GM12892 (cell line): ENCODE measurements at regions not wholly inside any gene's neighbourhood (a gene's known extent, or its start where the extent isn't known, plus 50 kb on each side); places are given as distances from the start of the nearest gene placed in this dataset.

Experiments used
- DNase-seq: peaks from one replicate; pipeline ENCODE4 v3.0.0; 2011; ENCODE audit not compliant: insufficient read length
- FAIRE-seq: peaks from 2 replicates; lab custom pipeline; 2011; peaks lifted over from hg19 to GRCh38; lab: Jason Lieb, UNC
- POLR2A ChIP-seq: IDR thresholded peaks from 2 replicates; pipeline ENCODE4 v1.6.1; 2011; ENCODE audit warnings: low read depth, low read length, control low read depth
- POLR2AphosphoS5 ChIP-seq: IDR thresholded peaks from 2 replicates; pipeline ENCODE4 v1.6.1; 2011; ENCODE audit warnings: low read depth, low read length, control low read depth
- TAF1 ChIP-seq: IDR thresholded peaks from 2 replicates; pipeline ENCODE4 v1.6.1; 2011; ENCODE audit warnings: low read depth, mild to moderate bottlenecking, control low read depth, low read length, borderline replicate concordance

DNA sequence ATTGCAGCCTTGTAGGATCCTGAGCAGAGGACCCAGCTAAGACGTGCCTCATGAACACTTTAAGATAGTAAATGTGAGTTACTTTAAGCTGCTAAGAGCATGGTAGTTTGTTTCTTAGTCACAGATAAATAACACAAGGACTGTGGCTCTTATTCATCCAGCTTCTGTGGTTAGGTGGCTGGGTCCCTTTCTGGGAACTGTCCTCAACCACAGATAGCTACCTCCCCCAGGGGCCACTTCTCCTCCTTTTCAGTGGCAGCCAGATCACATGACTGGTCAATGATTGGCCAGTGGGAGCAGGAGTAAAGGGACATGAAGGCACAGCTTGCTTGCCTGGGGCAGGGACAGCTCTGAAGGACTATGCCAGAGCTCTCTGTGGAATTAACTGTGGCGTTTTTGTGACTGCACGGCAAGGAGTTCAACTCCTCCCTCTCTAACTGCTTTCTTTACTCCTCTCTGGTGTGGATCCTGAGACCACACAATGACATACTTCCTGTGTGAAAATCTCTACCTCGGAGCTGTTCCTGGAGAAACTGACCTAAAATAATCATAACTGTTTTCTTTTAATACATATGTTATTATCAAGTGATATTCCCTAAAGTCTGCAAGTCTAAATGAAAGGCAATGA is 76.5 kb downstream of the NRN1 start:
- DNase-seq (no peak), FAIRE-seq (no peak)
- TF ChIP-seq POLR2AphosphoS5, result no peak
- TF ChIP-seq TAF1, result no peak
- no peak for TF ChIP-seq POLR2A

DNA sequence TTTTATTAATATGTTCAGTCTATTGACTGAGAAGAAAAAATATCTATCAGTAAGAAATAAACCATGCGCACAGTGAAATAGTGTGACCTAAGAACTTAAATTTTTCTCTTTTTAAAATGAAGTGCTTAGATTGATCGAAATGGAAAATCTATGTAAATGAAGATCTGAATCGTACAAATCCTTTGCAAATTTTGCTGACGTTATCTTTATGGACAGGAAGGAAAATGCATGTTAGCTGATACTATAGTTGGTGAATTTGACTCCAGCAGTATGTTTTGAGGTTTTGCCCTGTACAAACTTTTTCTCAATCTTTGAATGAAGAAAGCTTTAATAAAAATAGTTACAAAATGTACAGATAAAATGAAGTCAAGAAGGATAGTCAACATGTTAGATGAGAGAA is 82.9 kb downstream of the NRN1 start:
- TF ChIP-seq TAF1, result no peak
- TF ChIP-seq POLR2A, result no peak
- TF ChIP-seq POLR2AphosphoS5, result no peak
- DNase-seq, result no peak
- FAIRE-seq, result no peak

- no peak for TF ChIP-seq POLR2A
- TF ChIP-seq TAF1, result no peak
- TF ChIP-seq POLR2AphosphoS5, result no peak
- FAIRE-seq (no peak), DNase-seq (no peak)
Observed at GRCh38 chr6:5922230-5922629, 84.5 kb downstream of the NRN1 start.

DNA sequence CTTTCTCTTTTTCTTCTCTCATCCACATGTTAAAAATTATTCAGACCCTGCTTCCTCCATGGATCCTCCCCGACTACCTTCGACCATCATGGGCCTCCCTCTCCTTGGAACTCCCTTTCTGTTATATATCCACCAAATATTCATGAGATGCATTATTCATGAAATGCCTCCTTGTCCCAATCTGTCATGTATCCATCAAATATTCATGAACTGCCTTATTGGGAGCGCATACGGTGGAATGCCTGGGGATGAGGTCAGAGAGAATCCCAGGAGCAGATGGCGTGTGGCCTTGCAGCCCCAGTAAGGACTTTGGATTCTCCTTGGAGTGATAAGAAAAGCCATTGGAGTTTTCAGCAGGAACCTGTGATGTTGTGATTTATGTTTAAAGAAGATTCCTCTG is 97.0 kb downstream of the NRN1 start:
- TF ChIP-seq POLR2A (no peak), POLR2AphosphoS5 (no peak), TAF1 (no peak)
- FAIRE-seq (no peak), DNase-seq (no peak)

DNA sequence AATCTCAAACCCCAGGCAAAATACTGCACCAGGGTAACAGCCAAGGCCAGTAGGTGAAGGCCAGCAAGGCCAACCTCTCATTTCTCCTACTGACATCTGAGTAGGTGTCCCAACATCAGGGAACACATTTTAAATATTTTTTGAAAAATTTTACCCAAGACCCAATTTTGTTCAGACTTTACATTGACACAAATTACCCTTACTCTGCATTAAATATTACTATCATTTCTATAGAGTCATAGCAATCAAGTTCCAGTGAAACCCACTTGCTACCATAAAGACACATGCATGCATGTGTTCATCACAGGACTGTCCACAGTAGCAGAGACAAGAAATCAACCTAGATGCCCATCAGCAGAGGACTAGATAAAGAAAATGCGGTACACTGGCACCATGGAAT is 99.9 kb downstream of the NRN1 start:
- DNase-seq (no peak), FAIRE-seq (no peak)
- TF ChIP-seq POLR2AphosphoS5 (no peak), POLR2A (no peak), TAF1 (no peak)

- FAIRE-seq (no peak), DNase-seq (no peak)
- no peak for TF ChIP-seq POLR2AphosphoS5
- no peak for TF ChIP-seq POLR2A
- no peak for TF ChIP-seq TAF1
Observed at GRCh38 chr6:5906340-5906670, 100.4 kb downstream of the NRN1 start.

DNA sequence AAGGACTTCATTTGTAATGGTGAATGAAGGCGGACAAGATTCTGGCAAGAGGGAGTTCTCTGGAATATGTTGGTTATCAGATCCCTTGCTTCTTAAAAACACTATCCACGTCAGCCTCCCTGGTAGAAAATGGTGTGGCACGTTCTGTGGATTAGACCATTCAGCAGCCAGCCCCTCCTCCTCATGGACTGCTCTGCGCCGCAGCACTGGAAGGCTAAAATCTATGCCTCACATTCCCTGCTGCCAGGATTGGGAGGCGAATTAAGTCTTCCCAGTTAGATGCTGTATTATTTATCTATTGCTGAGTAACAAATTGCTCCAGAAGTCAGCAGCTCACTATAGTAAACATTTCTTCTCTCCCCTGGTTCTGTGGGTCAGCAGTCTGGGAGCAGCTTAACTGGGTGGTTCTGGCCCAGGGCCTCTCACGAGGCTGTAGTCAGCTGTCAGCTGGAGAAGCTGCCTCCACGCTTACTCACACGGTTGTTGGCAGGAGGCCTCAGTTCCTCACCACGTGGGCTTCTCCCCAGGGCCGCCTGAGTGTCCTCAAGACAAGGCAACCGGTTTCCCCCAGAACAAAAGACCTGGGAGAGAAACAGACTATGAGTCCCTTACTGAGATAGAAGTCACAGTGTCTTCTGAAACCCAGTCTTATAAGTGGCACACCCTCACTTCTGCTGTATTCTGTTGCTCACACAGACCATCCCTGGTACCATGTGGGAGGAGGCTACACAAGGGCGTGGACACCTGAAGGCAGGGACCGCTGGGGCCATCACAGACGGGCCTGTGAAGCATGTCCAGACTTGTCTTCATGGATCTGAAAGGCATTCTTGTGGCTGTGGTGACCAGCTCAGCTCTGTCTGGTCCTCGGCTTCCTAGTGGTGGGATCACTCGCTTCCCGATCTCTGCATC is 101.0 kb downstream of the NRN1 start:
- no peak for TF ChIP-seq TAF1
- no peak for TF ChIP-seq POLR2A
- TF ChIP-seq POLR2AphosphoS5, result no peak
- no peak for DNase-seq
- FAIRE-seq, result no peak

DNA sequence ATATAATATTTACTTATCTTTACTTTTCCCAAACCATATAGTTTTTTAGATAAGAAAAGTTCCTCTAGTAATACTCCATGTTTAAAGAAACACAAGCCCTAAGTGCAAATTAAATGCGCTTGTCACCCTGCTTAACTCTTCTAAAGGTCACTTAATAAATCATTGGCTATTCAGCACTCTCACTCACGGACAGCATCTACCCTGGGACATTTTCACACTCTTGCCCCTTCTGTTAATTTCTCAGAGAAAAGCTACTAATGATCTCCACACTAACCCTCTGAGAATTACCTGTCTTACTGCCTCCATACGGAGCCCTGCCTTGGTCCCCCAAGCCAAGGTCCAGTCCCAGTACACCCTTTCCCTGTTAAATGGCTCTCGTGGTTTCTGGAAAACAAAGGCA is 102.2 kb downstream of the NRN1 start:
- FAIRE-seq (no peak), DNase-seq (no peak)
- TF ChIP-seq POLR2A, result no peak
- no peak for TF ChIP-seq POLR2AphosphoS5
- no peak for TF ChIP-seq TAF1

DNA sequence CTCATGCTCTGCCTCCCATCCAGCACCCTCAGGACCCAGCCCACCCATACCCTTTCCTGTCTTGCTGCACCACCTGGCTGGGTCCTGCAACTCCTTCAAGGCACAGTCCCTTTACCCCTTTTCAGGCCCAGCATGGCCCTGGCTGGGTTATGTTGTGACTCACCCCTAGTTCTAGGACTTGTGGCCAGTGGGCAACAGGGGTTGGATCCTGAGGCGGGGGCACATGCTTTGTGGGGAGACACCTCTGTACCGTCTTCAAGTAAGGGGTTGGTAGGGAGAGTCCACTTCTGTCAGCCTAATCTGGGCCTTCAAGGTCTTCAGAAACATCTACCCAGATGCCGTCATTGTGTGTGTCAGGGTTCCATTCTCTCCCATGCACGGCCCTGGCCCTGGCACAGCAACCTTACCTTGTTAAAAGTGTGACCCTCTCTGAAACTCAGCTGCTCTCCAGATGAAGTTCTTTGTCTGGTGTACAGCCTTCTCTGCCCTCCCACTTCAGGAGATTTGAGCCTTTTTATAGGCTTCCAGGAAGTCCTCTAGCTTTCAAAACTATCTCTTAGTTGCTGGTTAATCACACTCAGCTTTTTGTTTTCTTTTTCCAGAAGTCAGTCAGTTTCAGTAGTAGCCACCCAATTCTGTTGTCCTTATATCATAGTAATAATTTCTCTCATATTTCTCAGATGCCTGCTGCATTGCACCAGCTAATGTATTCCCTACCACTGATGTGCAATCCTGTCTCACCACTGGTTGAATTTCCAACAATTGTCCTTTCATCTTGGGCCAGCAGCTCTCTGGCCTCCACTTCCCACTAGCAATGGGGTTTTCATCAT is 107.3 kb downstream of the NRN1 start:
- TF ChIP-seq POLR2AphosphoS5, result no peak
- TF ChIP-seq TAF1, result no peak
- no peak for TF ChIP-seq POLR2A
- DNase-seq, result no peak
- no peak for FAIRE-seq

GRCh38 chr6:5898563-5898962 is 108.2 kb downstream of the NRN1 start:
- no peak for DNase-seq
- FAIRE-seq, result no peak
- TF ChIP-seq TAF1, result no peak
- no peak for TF ChIP-seq POLR2AphosphoS5
- no peak for TF ChIP-seq POLR2A

GRCh38 chr6:5898102-5898501 is 108.6 kb downstream of the NRN1 start:
- FAIRE-seq (no peak), DNase-seq (no peak)
- TF ChIP-seq POLR2A (no peak), TAF1 (no peak), POLR2AphosphoS5 (no peak)
